Activated CD4-positive, alpha-beta T cell treated with anti-CD3 and anti-CD28 coated beads, Interleukin-2, amount 10 ng/mL, durations not matched to agents 7 days and 5 days (primary cell): ENCODE measurements at regions not wholly inside any gene's neighbourhood (a gene's known extent, or its start where the extent isn't known, plus 50 kb on each side); places are given as distances from the start of the nearest gene placed in this dataset.

Experiments used
- CTCF ChIA-PET: fragments of 350-600 bp; sonication (Branson Sonifier 250); formaldehyde crosslinking; loops from one replicate; lab custom pipeline; 2021; ENCODE audit warnings: antibody characterized with exemption; lab: Charles Lee
- POLR2A ChIA-PET: fragments of 350-600 bp; sonication (Branson Sonifier 250); formaldehyde crosslinking; loops from one replicate; lab custom pipeline; 2021; ENCODE audit warnings: antibody characterized with exemption; lab: Charles Lee
- DNase-seq: peaks from one replicate; pipeline ENCODE4 v3.0.0-alpha.2; 2020
- H3K27ac Mint-ChIP-seq: one replicate; pipeline ENCODE4 v1.8.0; 2021; ENCODE audit warnings: mild to moderate bottlenecking, moderate library complexity, mixed read lengths
- H3K27me3 Mint-ChIP-seq: one replicate; pipeline ENCODE4 v1.8.0; 2021; ENCODE audit warnings: mixed read lengths
- H3K36me3 Mint-ChIP-seq: one replicate; pipeline ENCODE4 v1.8.0; 2021; ENCODE audit warnings: low read depth, mixed read lengths
- H3K4me1 Mint-ChIP-seq: one replicate; pipeline ENCODE4 v1.8.0; 2021; ENCODE audit warnings: mixed read lengths
- H3K4me3 Mint-ChIP-seq: one replicate; pipeline ENCODE4 v1.8.0; 2021; ENCODE audit warnings: mild to moderate bottlenecking, moderate library complexity, mixed read lengths
- H3K9me3 Mint-ChIP-seq: one replicate; pipeline ENCODE4 v1.8.0; 2021; ENCODE audit warnings: mixed read lengths

GRCh38 chr2:18159896-18160295 lies 281.4 kb downstream of the KCNS3 start:
- H3K4me3 Mint-ChIP-seq = no peak overlapping the region
- H3K9me3 Mint-ChIP-seq = no peaks in the 10 kb centered on the region
- peaks cover 4% of the 10 kb centered on the region for H3K27me3 Mint-ChIP-seq
- ChIA-PET CTCF (no interaction called here), POLR2A (no interaction called here)
- no peak overlapping the region for H3K27ac Mint-ChIP-seq
- no peak for DNase-seq
- H3K36me3 Mint-ChIP-seq = no peaks in the 10 kb centered on the region
- no peaks in the 10 kb centered on the region for H3K4me1 Mint-ChIP-seq

GRCh38 chr2:18156421-18156820 lies 278.0 kb downstream of the KCNS3 start:
- no peaks in the 10 kb centered on the region for H3K9me3 Mint-ChIP-seq
- ChIA-PET CTCF (no interaction called here), POLR2A (no interaction called here)
- H3K27ac Mint-ChIP-seq = no peak overlapping the region
- no peak overlapping the region for H3K4me3 Mint-ChIP-seq
- H3K27me3 Mint-ChIP-seq = no peaks in the 10 kb centered on the region
- DNase-seq = no peak
- no peaks in the 10 kb centered on the region for H3K4me1 Mint-ChIP-seq
- no peaks in the 10 kb centered on the region for H3K36me3 Mint-ChIP-seq

DNA sequence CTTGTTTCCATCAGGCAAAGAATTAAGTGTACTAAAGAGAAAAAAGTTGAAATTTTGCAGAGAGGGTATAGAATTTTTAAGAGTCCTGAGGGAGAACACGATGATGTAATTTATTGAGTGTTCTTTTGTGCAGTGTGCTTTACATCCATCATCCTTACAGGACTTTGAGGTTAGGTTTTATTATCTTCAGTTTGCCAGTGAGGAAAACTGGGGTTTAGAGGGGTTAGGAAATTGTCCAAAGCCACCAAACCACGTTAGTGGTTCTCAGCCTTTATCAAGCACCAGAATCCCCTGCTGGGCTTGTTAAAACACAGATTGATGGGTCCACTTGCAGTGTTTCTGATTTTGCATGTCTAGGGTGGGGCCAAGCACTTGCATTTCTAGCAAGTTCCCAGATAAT lies 277.5 kb downstream of the KCNS3 start:
- H3K27me3 Mint-ChIP-seq = no peaks in the 10 kb centered on the region
- no peaks in the 10 kb centered on the region for H3K36me3 Mint-ChIP-seq
- DNase-seq = no peak
- no peaks in the 10 kb centered on the region for H3K4me1 Mint-ChIP-seq
- POLR2A ChIA-PET = no interaction called here
- H3K9me3 Mint-ChIP-seq = no peaks in the 10 kb centered on the region
- CTCF ChIA-PET = no interaction called here
- no peak overlapping the region for H3K27ac Mint-ChIP-seq
- no peak overlapping the region for H3K4me3 Mint-ChIP-seq

DNA sequence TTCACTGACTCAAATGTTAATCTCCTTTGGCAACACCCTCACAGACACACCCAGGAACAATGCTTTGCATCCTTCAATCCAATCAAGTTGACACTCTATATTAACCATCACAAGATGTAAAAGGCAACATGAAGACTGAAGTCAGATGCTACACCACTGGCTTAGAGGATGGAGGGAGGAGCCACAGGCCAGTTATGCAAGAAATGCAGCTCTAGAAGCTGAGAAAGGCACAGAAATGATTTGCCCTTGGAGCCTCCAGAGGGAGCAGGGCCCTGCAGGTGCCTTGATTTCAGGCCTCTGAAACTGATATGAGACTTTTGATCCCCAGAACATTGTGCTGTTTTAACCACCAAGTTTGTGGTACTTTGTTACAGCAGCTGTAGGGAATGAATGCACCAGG lies 276.3 kb downstream of the KCNS3 start:
- CTCF ChIA-PET = no interaction called here

DNA sequence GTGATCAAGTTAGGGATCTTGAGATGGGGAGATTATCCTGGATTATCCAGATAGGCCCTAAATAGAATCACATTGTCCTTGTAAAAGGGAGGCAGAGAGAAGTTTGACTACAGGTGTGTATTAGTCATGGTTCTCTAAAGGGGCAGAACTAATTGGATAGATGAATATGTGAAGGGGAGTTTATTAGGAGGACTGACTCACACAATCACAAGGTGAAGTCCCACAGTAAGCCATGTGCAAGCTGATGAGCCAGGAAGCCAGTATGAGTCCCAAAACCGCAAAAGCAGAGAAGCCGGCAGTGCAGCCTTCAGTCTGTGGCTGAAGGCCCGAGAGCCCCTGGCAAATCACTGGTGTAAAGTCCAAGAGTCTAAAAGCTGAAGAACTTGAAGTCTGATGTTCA lies 275.8 kb downstream of the KCNS3 start:
- no peak overlapping the region for H3K27ac Mint-ChIP-seq
- POLR2A ChIA-PET = no interaction called here
- H3K36me3 Mint-ChIP-seq = no peaks in the 10 kb centered on the region
- no peak for DNase-seq
- CTCF ChIA-PET = no interaction called here
- no peaks in the 10 kb centered on the region for H3K27me3 Mint-ChIP-seq
- H3K4me1 Mint-ChIP-seq = no peaks in the 10 kb centered on the region
- H3K9me3 Mint-ChIP-seq = no peaks in the 10 kb centered on the region
- no peak overlapping the region for H3K4me3 Mint-ChIP-seq

More for the DNA sequence above, 276.3 kb downstream of the KCNS3 start:
- H3K27me3 Mint-ChIP-seq = no peaks in the 10 kb centered on the region
- no peaks in the 10 kb centered on the region for H3K36me3 Mint-ChIP-seq
- H3K4me1 Mint-ChIP-seq = no peaks in the 10 kb centered on the region
- no peak overlapping the region for H3K4me3 Mint-ChIP-seq
- H3K27ac Mint-ChIP-seq = no peak overlapping the region
- DNase-seq = no peak
- H3K9me3 Mint-ChIP-seq = no peaks in the 10 kb centered on the region
- POLR2A ChIA-PET = no interaction called here

DNA sequence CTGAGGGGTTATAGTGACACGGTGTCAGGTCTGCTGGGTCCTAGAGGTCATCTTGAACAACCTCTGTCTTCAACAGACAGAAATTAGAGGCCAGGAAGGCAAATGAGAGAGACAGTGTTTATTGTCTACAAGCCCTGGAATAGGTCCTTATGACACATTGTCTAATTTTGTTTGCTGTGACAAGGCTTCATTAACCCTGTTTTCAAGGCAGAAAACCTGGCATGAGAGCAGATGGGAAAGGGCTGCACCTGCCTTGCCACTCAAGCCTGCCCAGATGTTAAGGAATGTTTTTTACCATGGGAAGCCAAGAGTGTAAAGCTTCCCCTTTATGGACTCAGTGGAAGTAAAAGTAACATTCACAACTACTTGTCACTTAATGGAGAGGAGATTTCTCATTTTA lies 275.3 kb downstream of the KCNS3 start:
- Mint-ChIP-seq H3K27me3 (no peaks in the 10 kb centered on the region), H3K36me3 (no peaks in the 10 kb centered on the region), H3K4me1 (no peaks in the 10 kb centered on the region), H3K27ac (no peak overlapping the region), H3K9me3 (no peaks in the 10 kb centered on the region), H3K4me3 (no peak overlapping the region)
- ChIA-PET CTCF (no interaction called here), POLR2A (no interaction called here)
- DNase-seq = no peak

- Mint-ChIP-seq H3K4me1 (no peaks in the 10 kb centered on the region), H3K27me3 (no peaks in the 10 kb centered on the region), H3K4me3 (no peak overlapping the region), H3K9me3 (no peaks in the 10 kb centered on the region), H3K36me3 (no peaks in the 10 kb centered on the region), H3K27ac (no peak overlapping the region)
- CTCF ChIA-PET = no interaction called here
- POLR2A ChIA-PET = no interaction called here
- DNase-seq = no peak
Measured at GRCh38 chr2:18151237-18151636, 272.8 kb downstream of the KCNS3 start.

DNA sequence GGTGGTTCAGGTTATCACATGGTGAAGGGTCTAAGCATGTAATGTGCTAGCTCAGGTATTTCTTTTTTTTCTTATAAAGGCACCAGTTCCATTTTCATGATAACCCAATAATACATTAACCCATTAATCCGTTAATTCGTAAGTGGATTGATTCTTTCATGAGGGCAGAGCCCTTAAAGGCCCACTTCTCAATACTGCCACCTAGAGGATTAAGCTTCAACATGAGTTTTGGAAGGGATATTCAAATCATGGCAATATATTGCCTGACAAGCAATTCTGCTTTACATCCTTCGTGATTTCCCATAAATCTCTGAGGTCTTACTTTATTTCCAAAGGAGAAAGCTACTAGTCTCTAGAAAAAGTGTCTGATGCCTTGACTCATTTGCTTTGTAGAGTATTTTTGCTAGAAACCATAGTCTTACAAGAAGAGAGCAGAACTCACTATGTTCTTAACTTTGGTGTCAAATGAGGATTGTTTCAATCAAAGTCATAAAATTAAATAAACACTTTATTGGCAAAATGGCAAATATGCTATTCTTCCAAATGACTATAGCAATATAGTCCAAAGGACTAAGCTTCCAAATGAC lies 271.3 kb downstream of the KCNS3 start:
- H3K4me3 Mint-ChIP-seq = no peak overlapping the region
- no peak overlapping the region for H3K27ac Mint-ChIP-seq
- ChIA-PET POLR2A (no interaction called here), CTCF (interaction anchor here (1.1 kb wide), 1 partner anchor 19 kb away, joined by 3 read pairs; no protein-coding TSS in a partner anchor)
- no peaks in the 10 kb centered on the region for H3K36me3 Mint-ChIP-seq
- H3K4me1 Mint-ChIP-seq = no peaks in the 10 kb centered on the region
- no peaks in the 10 kb centered on the region for H3K27me3 Mint-ChIP-seq
- no peaks in the 10 kb centered on the region for H3K9me3 Mint-ChIP-seq
- no peak for DNase-seq

- no peak for DNase-seq
- Mint-ChIP-seq H3K4me3 (no peak overlapping the region), H3K27me3 (peaks cover 2% of the 10 kb centered on the region), H3K4me1 (peaks cover 4% of the 10 kb centered on the region), H3K9me3 (no peaks in the 10 kb centered on the region), H3K36me3 (no peaks in the 10 kb centered on the region), H3K27ac (no peak overlapping the region)
- ChIA-PET CTCF (no interaction called here), POLR2A (no interaction called here)
Measured at GRCh38 chr2:18136881-18137475, 258.5 kb downstream of the KCNS3 start.

GRCh38 chr2:18133310-18133709 lies 254.8 kb downstream of the KCNS3 start:
- POLR2A ChIA-PET = no interaction called here
- CTCF ChIA-PET = no interaction called here
- Mint-ChIP-seq H3K27ac (no peak overlapping the region), H3K27me3 (peaks cover 7% of the 10 kb centered on the region), H3K4me3 (no peak overlapping the region), H3K4me1 (peaks cover 4% of the 10 kb centered on the region), H3K36me3 (no peaks in the 10 kb centered on the region), H3K9me3 (no peaks in the 10 kb centered on the region)
- DNase-seq = no peak

DNA sequence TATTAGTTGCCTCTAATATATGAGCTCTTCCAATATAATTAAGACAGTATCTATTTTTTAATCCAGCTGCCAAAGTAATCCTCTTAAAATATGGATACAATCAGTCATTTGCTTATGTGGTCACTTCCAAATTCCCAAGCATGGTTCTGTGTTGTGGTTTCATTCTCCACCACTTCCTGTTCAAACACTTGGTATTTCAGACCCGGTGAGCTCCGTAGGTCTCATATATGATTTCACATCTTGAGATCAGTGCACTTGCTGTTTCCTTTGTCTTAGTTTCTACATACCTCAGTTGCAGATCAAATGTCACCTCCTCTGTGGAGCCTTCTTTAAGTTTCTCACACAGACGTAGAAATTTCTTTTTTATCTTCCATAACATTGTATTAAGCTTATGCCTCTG lies 254.2 kb downstream of the KCNS3 start:
- no peak for DNase-seq
- POLR2A ChIA-PET = no interaction called here
- Mint-ChIP-seq H3K36me3 (no peaks in the 10 kb centered on the region), H3K4me1 (peaks cover 4% of the 10 kb centered on the region), H3K27me3 (peaks cover 7% of the 10 kb centered on the region), H3K4me3 (no peak overlapping the region), H3K9me3 (no peaks in the 10 kb centered on the region), H3K27ac (no peak overlapping the region)
- CTCF ChIA-PET = no interaction called here

DNA sequence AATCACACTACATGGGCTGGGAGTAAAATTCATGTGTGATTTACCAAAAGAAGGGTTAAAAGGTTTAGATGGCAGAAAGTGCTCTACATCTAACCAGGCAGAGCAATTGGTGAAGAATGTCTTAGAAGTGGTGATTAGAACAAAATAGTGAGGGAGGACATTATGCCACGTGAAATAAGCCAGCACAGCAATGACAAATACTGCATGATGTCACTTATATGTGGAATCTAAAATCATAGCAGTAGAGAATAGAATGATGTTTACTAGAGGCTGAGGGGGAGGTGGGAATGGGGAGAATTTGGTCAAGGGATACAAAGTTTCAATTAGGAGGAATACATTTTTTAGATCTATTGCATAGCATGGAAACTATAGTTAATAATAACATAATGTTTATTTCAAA lies 253.3 kb downstream of the KCNS3 start:
- ChIA-PET CTCF (no interaction called here), POLR2A (no interaction called here)
- Mint-ChIP-seq H3K4me3 (no peak overlapping the region), H3K27me3 (peaks cover 6% of the 10 kb centered on the region), H3K36me3 (no peaks in the 10 kb centered on the region), H3K27ac (no peak overlapping the region), H3K4me1 (peaks cover 4% of the 10 kb centered on the region), H3K9me3 (no peaks in the 10 kb centered on the region)
- DNase-seq = no peak

GRCh38 chr2:18129348-18129747 lies 250.9 kb downstream of the KCNS3 start:
- ChIA-PET POLR2A (no interaction called here), CTCF (no interaction called here)
- H3K27me3 Mint-ChIP-seq = peaks cover 5% of the 10 kb centered on the region

GRCh38 chr2:18125303-18125702 lies 246.8 kb downstream of the KCNS3 start:
- no peaks in the 10 kb centered on the region for H3K4me1 Mint-ChIP-seq
- H3K9me3 Mint-ChIP-seq = no peaks in the 10 kb centered on the region
- H3K27ac Mint-ChIP-seq = no peak overlapping the region
- POLR2A ChIA-PET = no interaction called here
- no peak for DNase-seq
- H3K4me3 Mint-ChIP-seq = no peak overlapping the region
- CTCF ChIA-PET = interaction anchor here (0.7 kb wide), 1 partner anchor 1898 kb away, joined by 3 read pairs; no protein-coding TSS in a partner anchor
- H3K27me3 Mint-ChIP-seq = peaks cover 4% of the 10 kb centered on the region
- no peaks in the 10 kb centered on the region for H3K36me3 Mint-ChIP-seq

More at GRCh38 chr2:18129348-18129747, 250.9 kb downstream of the KCNS3 start:
- no peaks in the 10 kb centered on the region for H3K36me3 Mint-ChIP-seq
- no peaks in the 10 kb centered on the region for H3K9me3 Mint-ChIP-seq
- DNase-seq = no peak
- no peak overlapping the region for H3K27ac Mint-ChIP-seq
- H3K4me3 Mint-ChIP-seq = no peak overlapping the region
- peaks cover 4% of the 10 kb centered on the region for H3K4me1 Mint-ChIP-seq
